ENCODE measurements at regions not wholly inside any gene's neighbourhood (a gene's known extent, or its start where the extent isn't known, plus 50 kb on each side); places are given as distances from the start of the nearest gene placed in this dataset.

DNA sequence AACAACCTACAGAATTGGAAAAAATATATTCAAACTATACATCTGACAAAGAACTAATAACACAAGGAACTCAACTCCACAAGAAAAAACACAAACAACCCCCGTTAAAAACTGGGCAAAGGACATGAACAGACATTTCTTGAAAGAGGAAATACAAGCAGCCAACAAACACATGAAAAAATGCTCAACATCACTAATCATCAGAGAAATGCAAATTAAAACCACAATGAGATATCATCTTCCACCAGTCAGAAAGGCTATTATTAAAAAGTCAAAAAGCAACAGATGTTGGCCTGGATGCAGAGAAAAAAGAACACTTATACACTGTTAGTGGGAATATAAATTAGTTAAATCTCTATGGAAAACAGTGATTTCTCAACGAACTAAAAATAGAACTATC, 82.6 kb upstream of the CCDC91 start:
- no peak for DNase-seq

DNA sequence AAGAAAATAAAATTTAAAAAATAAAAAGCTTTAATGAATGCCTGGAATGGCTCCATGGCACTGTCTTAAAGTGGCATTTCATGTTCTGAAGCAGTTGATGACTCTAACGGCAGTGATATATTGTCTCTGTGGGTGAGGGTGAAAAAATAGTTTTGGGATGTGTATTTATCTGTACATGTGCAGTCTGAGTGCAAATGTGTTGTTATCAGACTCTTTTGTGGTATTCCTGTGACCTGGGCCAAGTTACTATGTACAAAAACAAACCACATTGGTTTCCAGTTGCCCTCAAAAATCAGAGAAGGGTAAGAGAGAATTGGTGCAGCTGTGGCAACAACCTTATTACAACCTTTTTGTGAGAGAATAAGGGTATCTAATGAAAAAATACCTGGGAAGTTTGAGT, 81.7 kb upstream of the CCDC91 start:
- no peak for DNase-seq

DNA sequence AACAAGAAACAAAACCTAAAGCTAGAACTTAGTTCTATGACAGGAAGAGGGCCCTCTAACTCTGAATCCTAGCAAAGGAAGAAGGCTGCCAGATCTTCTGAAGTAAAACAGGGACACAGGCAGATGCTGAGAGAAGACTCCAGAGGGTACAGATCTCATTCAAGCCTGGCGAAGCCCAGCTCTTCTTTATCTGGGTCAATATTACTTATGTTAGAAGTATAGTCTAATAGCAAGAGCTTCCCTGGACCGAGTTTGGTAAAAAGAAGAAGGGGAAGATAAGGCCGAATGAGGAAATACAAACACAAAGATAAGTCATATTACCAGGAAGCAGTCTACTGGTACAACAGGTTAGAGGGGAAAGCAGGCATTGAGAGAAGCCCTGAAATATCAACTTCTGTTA, 79.9 kb upstream of the CCDC91 start:
- no peak for DNase-seq

DNA sequence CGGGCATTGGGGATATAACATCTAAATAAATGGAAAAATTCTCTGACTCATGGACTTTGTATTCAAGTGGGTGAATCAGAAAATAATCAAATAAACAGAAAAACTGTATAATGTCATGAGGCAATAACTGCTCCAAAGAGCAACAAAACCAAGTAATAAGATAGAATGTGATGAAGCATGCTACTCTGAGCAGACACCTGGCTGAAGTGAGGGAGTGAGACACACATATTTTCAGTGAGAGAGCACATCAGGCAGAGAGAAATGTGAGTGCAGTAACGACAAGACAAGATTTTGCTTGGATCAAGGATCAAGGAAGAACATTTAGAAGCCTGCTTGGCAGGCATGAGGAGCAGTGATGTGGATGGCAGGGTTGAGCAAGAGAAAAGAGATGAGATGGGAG, 75.8 kb upstream of the CCDC91 start:
- no peak for DNase-seq

DNA sequence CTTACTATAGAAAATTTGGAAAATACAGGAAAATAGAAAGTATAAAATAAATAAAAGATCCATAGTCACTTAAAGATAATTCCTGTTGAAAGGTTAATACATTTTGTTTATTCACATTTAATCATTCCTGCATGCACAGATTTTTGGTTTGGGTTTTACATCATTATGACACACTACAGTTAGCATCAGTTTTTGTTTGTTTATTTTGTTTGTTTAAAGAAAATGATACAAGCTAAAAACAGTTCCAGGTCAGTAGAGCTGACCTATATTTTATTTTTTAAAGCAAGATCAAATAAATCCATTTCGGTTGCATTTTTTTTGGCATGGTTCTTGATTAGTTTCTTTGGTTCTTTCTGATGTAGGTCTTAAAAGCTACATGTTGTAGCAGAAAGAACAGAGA, 68.8 kb upstream of the CCDC91 start:
- no peak for DNase-seq

DNA sequence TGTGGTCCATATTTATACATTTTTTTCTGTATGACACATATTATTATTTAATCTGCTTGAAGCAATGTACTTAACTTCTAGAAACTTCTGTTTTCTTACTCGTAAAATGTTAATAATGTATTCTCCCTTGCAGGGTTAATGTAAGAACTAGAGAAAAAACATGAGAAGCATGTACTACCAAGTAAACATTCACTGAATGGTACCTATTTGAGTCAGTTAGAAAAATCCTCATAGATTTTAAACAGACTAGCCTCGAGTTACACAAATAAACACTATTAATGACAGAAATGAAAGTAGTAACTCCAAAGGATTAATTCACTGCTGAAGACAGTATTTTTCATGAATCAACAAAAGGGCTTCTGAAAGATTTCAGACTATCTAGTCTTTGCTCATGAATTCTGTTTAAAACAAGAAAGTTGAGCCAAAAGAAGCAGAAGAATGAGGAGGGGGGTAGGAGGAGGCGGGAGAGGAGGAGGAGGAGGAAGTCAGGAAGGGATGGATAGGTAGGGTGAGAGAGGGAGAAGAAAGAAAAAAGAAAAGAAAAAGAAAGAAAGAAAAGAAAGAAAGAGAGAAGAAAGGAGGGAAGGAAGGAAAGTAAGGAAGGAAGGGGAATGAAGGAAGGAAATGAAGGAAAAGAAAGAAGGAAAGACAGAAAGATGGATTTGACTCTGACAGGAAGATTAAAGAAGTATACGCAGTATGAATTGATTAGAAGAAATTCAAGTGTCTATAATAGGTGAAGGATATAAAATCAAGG, 68.2 kb upstream of the CCDC91 start:
- DNase-seq: no peak

DNA sequence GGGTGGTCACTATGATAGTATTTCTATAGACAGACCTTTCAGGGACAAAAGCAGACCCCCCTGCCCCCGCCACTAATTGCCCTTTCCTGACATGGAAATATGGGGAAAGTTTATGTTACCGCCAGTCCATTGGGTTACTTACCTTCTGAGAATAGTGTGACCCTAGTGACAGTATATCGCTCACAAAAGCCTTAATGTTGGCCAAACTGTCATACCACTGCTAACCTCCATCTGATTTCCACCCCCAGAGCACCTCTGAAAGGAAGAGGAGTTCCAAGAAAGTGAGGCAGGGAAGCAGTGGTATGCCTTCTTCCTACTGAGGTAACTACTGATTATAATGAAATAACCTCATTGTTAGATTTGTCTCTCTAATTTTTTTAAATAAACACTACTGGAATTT, 67.5 kb upstream of the CCDC91 start:
- DNase-seq: no peak

DNA sequence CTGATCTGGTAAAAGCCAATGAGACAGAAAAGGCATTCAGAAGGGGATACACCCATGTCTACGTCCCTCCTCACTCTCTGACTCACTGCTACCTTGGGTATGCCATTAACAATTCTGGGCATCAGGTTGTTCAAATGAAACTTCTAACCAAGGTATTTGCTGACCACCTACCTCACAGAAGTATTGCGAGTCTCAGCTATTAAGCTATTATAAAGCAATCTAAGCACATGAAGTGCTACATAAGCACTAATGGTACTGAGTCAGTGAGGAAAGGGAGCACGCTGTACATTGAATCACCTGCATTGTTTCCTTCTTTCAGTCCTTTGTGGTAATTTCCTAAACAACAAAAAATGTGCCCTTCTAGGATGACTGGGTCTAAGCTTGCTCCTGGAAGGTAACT, 62.8 kb upstream of the CCDC91 start:
- no peak for DNase-seq

DNA sequence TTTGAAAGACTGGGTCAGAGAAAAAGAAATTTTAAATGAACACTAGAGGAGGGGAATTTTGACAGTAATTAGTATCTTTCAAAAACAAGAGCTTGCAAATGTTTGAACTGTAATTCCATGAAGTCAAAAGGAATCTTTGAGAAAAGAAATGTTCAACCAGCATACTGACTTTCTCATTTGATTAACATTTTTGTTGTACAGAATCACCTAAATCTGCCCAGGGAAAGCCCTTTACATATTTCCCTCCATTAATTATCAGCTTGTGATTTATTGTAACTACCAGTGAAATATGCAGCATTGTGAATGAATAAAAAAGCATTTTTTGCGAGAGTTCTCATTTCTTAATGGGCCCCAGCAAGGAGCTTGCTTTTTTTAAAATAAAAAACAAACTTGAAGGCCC, 61.2 kb upstream of the CCDC91 start:
- DNase-seq: no peak

DNA sequence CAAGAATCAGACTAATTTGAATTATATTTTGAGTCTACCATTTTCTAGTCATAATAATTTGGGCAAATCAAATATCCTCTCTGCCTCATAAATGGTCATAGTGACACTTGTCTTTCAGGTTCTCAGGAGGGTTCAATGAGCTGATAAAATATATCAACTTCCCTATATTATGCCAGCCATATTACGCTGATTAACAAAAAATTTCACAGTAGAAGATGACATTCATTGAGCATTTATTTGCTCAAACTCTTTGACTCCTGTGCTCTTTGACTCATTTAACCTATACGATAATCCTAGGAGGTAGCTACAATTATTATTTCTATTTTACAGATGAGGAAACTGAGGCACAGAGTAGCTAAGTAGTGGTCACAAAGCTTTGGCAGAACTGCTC, 60.0 kb upstream of the CCDC91 start:
- DNase-seq: no peak

DNA sequence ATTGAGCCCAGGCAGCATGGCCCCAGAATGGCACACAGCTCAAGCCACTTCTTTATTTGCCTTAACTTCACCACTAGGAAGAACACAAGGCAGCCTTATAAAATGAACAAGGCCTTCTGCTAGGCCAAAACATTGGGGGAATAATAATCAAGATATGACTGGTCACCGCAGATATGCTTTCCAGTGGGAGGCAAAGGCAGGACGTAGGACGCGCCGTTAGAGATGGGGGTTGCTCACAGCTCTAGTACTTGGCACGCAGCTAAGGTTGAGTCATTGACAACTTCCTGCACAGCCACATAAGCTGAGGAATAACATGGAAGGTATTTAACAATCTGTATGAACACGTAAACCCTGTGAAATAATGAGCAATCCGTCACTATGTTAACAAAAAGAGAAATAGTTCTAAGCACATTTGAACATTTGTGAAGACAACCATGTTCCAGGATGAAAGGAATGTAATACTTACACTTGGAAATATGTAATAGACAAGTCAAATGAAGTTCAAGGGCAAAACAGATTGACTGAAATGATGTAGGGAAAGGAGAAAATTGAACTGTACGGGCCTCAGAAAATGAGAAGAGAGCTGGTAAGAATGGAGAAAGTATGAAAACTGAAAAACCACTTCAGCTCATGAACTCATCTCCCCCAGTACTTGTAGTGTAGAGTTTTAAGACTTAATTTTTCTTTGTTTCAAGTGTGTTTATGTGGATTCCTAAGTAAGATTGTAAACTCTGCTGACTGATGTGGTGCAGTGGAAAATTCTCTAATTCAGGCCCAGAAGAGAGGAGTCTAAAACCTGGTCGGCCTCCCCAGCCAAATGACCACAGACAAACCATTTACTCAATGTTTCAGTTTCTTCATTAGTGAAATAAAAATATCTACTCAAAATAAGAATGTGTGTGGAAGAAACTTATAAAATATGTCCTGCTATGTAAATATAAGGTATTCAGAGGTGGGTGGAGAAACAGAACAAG, 59.3 kb upstream of the CCDC91 start:
- peak; percentile 5 for DNase-seq

DNA sequence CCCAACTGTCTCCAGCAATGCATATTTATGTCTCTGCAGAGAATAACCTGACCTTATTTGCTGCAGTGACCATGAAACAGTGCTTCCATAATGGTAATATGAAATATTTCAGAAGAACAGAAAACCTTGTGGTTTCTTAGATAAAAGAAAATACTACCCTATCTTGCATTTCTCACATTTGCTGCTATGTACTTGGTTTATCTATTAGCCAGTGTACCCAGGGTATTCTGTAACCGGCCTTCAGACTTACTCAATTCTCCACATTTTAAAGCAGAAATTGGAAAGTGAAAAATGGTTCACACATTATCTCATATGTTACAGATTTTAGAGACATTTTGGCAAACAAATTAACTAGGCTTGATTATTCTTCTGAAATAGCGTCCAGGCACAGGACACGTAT, 57.9 kb upstream of the CCDC91 start:
- no peak for DNase-seq

DNA sequence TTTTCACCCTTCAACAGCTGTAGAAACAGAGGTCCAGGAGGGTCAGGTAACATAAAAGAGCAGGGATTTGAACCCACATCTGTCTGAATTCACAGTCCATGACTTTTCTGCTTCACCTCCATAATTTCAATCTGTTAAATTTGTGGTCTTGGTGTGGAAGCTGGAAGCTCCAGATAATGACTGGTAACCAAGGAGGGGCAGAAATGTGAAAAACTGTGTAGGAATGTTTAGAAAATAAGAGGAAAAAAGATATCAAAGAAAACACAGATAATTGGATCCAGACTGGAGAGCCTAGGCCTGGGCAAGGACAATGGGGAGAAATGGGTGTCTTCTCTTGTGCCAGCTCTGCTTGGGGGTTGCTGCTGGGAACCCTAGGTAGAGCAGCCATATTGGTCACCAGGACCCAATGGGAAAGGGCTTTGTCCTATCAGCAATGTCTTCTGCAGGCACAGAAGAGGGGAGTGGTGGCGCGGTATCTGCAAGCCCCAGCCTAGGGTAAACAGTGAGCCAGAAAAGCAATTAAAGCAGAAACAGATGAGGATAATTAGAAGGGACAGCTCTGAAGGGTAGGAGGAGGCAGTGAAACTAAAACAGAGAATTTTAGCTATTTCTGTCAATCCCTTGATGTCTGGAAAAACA, 54.3 kb upstream of the CCDC91 start:
- DNase-seq: no peak

DNA sequence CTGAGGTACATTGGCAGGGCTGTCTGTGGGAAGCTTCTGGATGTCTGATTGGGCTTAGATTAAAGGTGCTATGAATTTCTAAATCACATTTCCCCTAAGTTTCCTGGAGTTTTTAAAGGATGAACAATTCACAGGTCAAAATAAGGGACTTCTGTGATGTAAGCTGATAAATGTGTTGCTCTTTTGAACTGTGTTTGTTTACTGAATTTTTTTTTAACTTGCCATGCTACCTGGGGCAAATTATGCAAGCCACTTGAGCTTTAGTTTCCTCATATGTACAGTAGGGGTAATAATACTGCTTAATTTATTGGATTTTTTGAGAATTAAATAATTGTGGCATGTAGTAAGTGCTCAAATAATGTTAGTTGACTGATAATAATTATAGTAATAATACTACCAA, 52.8 kb upstream of the CCDC91 start:
- no peak for DNase-seq

DNA sequence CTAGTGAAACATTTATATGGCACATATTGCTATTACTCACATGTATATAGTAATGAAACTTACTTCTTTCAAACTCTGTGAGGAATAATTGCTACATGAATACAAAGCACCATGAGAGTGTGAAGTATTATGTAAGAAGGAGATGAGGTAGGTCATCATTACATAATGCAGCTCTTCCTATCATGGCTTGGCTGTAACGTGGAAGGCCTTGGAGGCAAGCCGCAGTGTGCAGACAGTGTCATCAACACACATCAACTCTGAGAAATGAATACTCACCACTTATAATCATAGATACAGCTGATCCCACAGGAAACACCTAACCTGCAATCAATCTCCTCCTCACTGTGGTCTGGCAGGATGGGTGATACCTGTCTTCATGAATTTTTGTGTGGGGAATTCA, 49.9 kb upstream of the CCDC91 start:
- no peak for DNase-seq
